Right cardiac atrium (tissue), 5 donors: ENCODE measurements at regions not wholly inside any gene's neighbourhood (a gene's known extent, or its start where the extent isn't known, plus 50 kb on each side); places are given as distances from the start of the nearest gene placed in this dataset.

ENCODE experiments used
- ATAC-seq, 2 donors: fragments of 200-7000 bp; cut with Tn5 transposase; one replicate each; pipeline versions ENCODE4 v1.8.0 to v1.9.1; 2020; ENCODE audit warnings: moderate library complexity in 2 of 2, mild to moderate bottlenecking in 1 of 2
- DNase-seq, 3 donors: peaks; one replicate each; pipeline ENCODE4 v3.0.0-alpha.2; 2020
- H3K27ac ChIP-seq: one replicate; pipeline ENCODE4 v1.5.1; 2013; ENCODE audit warnings: mild to moderate bottlenecking, low read length, control low read depth, moderate library complexity
- H3K27me3 ChIP-seq: one replicate; pipeline ENCODE4 v1.6.1; 2013; ENCODE audit not compliant: control insufficient read depth, insufficient read depth
- H3K4me1 ChIP-seq: one replicate; pipeline ENCODE4 v1.6.1; 2013; ENCODE audit warnings: low read length; ENCODE audit not compliant: control insufficient read depth, insufficient read depth
- H3K4me3 ChIP-seq: one replicate; pipeline ENCODE4 v1.5.1; 2013; ENCODE audit warnings: low read length, control low read depth
- H3K9me3 ChIP-seq: one replicate; pipeline ENCODE4 v1.6.1; 2013; ENCODE audit warnings: low read length; ENCODE audit not compliant: control insufficient read depth
- WGBS: extraction: QIAGEN DNeasy Blood & Tissue Kit; methylation state at CpG from one replicate; pipeline ENCODE4 v1.1.7; 2013; 5-methylcytosine and 5-hydroxymethylcytosine counted together
- intact Hi-C, 4 donors: fragments of 100-400 bp; cut with DNase I; formaldehyde crosslinking; loops; one replicate each; pipeline versions ENCODE4 v1.11.0 to v1.14.0; 2022 to 2023
- donor health status: healthy with polysubstance abuse.
- donor health status: DM: no; HTN: yes; CAD: no.
- donor health status: DM: no; HTN: no; CAD: no.
- donor health status: DM: no; HTN: yes; CAD: no; lungs with severe emphysema.
- donor health status: DM: yes; HTN: yes; CAD: no.

DNA sequence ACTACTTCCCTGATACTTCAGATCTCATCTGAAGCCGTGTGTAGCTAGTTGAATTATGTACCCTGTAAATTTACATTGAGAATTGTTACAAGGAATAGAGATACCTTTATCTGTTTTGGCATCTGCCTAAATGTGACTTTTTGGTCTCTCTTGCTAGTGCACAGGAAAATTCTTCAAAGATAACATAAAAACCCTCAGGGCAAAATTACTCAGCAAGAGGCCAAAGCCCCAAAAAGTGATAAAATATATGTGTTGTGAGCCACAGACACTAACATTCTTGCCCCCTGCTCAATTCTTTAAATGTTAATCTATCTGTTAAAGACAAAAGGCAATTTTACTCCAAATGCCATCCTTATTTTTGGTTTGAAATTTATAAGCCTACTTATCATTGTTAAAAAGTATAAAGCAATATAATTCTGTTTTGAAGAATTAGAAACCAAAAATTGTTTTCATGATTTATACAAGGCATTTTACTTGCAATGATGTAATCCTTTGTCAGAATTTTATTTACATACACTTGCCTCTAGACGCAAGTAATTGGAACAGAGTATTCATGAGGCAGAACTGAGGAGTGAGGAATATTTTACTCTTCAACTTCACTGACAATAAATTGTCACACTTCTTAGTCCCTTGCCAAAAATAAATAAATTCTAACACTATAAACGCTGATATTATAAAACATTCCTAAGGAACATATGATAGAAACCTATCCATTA lies 186.2 kb downstream of the EPM2A start:
- H3K9me3 ChIP-seq: no peaks in the 10 kb centered on the region
- no peak overlapping the region for H3K27ac ChIP-seq
- DNase-seq (no peak), ATAC-seq (no peak)
- H3K4me1 ChIP-seq: no peaks in the 10 kb centered on the region
- 66% methylated on average over 3 of the region's 3 CpGs for WGBS
- no peak overlapping the region for H3K4me3 ChIP-seq
- intact Hi-C loops: no loop called here
- no peaks in the 10 kb centered on the region for H3K27me3 ChIP-seq

DNA sequence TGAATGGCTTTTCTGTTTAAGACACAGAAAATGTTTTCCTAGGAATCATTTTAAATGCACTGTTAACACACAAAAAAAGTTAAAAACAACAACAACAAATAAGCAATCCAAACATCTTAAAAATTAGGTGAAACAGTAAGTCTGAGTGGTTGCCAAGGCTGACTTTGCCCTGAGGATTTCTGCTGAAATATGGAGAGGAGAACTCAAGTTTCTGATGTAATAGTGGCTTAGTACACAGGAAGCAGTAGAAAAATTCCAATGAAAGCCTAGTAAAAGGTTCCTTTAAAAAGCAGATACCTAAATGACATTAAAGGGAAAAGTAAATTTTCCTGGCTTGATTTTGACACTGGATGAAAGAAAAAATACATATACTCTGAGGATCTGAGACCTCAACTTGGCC lies 184.2 kb downstream of the EPM2A start:
- H3K4me1 ChIP-seq: peaks cover 2% of the 10 kb centered on the region
- H3K9me3 ChIP-seq: no peaks in the 10 kb centered on the region
- ATAC-seq: no peak
- H3K4me3 ChIP-seq: no peak overlapping the region
- no peak overlapping the region for H3K27ac ChIP-seq
- intact Hi-C loops: no loop called here
- no peaks in the 10 kb centered on the region for H3K27me3 ChIP-seq
- DNase-seq: no peak

DNA sequence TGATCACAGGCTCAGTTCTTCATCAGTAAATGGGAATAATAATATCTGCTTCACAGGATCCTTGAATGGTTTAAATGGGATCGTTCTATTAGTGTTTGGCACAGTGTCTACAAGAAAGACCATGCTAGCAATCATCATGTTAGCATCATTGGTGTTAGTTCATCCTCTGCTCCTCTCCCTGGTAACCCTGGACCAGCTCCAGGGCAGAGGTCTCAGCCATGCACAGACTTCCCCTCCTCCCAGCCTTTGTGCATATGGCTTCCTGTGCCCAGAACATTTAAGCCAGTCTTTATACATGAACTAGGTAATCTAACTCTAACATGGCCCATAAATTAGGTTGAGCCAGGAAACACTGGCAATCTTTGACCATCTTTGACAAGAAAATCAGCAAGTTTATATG lies 180.2 kb downstream of the EPM2A start:
- peaks cover 2% of the 10 kb centered on the region for H3K4me1 ChIP-seq
- intact Hi-C loops: no loop called here
- no peaks in the 10 kb centered on the region for H3K9me3 ChIP-seq
- ATAC-seq: no peak
- H3K27ac ChIP-seq: no peak overlapping the region
- WGBS: 73% methylated on average over 1 of the region's 1 CpG
- no peak overlapping the region for H3K4me3 ChIP-seq
- DNase-seq: no peak
- H3K27me3 ChIP-seq: no peaks in the 10 kb centered on the region

DNA sequence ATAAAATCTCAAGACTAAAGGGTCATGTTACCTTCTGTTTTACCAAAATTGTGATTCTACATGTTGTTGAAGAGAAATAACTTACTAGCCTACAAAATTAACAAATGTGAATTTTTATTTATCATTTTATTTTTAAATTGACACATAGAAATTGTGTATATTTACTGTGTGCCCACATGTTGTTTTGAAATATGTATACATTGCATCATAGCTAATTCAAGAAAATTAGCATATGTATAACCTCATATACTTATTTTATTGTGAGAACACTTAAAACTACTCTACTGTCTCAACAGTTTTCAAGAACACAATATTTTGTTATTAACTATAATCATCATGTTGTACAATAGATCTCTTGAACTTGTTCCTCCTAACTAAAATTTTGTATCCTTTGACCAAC lies 177.8 kb downstream of the EPM2A start:
- no peaks in the 10 kb centered on the region for H3K9me3 ChIP-seq
- H3K27ac ChIP-seq: no peak overlapping the region
- H3K4me3 ChIP-seq: no peak overlapping the region
- intact Hi-C loops: no loop called here
- ATAC-seq (no peak), DNase-seq (no peak)
- H3K4me1 ChIP-seq: peaks cover 2% of the 10 kb centered on the region
- no peaks in the 10 kb centered on the region for H3K27me3 ChIP-seq

DNA sequence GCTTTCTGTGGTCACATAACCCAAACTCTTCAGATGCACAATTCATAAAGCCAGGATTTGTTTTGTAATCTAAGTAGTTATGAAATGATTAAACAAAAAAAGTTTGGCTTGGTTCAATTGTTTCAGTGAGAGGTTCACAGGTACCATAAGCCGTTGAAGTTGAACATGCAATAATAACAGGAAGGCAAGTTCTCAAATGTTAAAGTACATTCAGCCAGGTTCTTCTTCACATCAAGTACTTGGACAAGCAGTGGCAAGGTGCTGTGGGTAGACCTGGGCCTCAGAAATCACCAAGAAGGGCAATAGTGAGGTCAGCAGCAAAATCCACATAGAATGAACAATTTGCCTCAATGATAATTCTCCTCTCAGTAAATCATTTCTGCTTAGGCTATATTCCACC lies 175.5 kb downstream of the EPM2A start:
- DNase-seq: no peak

DNA sequence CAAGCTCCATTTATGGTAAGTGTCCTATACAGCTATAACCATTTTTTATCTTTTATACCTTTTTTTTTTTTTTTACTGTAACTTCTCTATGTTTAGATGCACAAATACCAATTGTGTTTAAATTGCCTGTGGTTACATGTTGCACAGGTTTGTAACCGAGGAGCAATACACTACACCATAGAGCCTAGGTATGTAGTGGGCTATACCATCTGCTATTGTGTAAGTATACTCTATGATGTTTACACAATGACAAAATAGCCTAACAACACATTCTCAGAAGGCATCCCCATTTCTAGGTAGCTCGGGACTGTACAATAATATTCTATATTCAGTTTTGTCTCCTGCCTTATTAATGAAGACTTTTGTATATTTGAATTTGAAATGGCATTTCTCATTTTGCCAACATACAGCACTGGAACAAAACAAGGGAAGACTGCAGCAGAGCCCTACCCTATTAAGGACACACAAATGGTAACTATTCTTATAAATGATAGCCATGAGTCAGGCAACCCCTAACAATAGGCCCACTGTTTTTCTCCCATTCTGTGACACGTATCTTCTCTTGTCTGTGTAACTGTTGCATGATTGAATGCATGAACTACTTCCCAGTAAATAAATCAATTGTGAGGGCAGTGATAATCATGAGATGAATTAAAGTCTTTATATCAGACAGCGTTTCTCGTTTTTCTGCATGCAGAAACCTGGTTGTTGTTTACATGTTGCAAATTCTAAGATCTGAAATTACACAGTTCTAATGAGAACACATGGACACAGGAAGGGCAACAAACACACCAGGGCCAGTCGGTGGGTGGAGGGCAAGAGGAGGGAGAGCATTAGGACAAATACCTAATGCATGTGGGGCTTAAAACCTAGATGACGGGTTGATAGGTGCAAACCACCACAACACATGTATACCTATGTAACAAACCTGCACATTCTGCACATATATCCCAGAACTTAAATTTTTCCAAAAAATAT lies 173.9 kb downstream of the EPM2A start:
- intact Hi-C loops: no loop called here
- no peak overlapping the region for H3K4me3 ChIP-seq
- DNase-seq: no peak
- no peak overlapping the region for H3K27ac ChIP-seq
- WGBS: 79% methylated on average over 7 of the region's 7 CpGs
- no peaks in the 10 kb centered on the region for H3K4me1 ChIP-seq
- H3K9me3 ChIP-seq: no peaks in the 10 kb centered on the region
- no peak for ATAC-seq
- no peaks in the 10 kb centered on the region for H3K27me3 ChIP-seq

More for the DNA sequence above, 175.5 kb downstream of the EPM2A start:
- no peaks in the 10 kb centered on the region for H3K9me3 ChIP-seq
- intact Hi-C loops: no loop called here
- peaks cover 2% of the 10 kb centered on the region for H3K4me1 ChIP-seq
- no peak overlapping the region for H3K4me3 ChIP-seq
- 82% methylated on average over 1 of the region's 1 CpG for WGBS
- H3K27ac ChIP-seq: no peak overlapping the region
- H3K27me3 ChIP-seq: no peaks in the 10 kb centered on the region
- no peak for ATAC-seq

DNA sequence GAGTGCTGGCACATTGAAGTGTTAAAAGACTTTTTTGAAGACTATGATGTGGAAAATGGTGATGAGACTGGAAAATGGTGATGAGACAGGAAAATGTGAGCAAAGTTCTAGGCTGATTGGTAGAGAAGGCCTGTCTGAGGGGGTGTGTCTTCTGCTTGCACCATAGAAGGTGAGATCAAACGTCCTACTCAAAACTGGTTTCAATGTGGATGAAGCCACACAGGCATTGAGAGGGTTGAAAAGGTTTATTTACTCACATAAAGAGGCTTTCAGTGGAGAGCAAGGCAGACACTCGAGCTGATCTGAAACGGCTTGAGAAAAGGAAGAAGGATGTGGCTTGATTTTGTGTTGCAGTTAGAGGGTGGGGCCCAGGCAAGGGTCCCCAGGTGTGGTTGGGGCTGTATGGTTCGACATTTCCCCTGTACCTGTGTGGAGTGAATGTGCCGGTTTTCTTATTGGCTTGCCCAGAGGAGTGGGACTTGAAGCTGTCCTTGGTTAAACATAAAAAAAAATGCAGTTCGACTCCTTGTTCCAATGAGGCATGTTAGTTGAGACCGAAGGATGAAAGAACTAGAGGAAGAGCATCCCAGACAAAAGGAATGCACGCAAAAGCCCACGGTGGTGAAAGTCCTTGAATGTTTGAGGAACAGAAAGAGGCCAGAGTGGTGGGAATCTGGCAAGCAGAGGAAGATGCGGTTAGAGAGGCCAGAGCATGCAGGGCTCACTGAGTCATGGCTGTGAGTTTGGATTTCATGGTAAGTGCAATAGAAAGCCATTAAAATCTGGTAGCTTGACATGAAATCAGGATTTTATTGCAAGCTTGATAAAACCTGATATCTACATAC lies 172.3 kb downstream of the EPM2A start:
- H3K4me1 ChIP-seq: no peaks in the 10 kb centered on the region
- ATAC-seq (no peak), DNase-seq (no peak)
- no peak overlapping the region for H3K27ac ChIP-seq
- H3K27me3 ChIP-seq: no peaks in the 10 kb centered on the region
- intact Hi-C loops: no loop called here
- H3K9me3 ChIP-seq: no peaks in the 10 kb centered on the region
- H3K4me3 ChIP-seq: no peak overlapping the region
- WGBS: 83% methylated on average over 10 of the region's 10 CpGs

DNA sequence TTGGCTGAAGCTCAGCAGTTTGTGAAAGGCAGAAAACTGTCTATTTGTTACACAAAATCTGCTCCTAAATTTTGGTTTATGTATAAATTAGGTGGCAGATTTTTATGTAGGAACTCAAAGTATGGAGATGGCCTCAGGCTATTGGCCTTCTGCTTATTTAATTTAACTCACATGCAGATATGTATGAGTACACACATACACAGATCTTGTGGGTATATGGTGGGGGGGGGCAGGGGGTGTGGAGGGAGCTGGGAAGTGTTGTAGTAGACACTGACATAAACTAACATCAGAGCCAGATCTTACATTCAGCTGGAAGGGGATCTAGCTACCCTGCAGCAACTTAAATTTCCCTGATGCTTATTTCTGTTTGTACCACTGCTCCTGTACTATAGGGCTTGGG lies 170.8 kb downstream of the EPM2A start:
- no peak overlapping the region for H3K4me3 ChIP-seq
- H3K27ac ChIP-seq: no peak overlapping the region
- intact Hi-C loops: no loop called here
- H3K4me1 ChIP-seq: no peaks in the 10 kb centered on the region
- no peak for DNase-seq
- no peaks in the 10 kb centered on the region for H3K27me3 ChIP-seq
- ATAC-seq: no peak
- H3K9me3 ChIP-seq: no peaks in the 10 kb centered on the region

DNA sequence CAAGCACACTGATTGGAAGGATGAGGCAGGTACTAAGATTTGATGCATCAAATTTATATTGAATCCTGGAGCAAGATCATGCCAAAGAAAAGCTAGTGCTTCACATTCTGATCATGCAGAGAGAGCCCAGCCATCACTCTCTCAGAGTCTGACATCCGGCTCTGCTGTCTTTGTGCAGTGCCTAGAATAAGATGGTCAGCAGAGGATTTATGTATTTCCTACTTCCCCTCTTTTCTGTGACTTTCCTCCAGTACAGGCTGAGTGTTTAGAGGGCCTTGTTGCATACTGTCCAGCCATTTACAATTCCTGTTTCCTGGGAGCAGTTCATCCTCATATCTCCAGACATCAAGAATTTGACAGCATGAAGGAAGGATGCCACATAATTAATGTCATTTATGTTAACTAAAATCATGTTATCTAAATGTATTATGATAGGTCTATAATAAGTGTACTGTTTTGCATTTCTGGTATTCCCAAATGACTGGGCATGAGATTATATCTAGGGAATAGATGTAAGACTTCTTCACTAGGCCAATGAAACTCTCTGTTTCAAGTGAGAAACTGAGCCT lies 167.6 kb downstream of the EPM2A start:
- WGBS: 85% methylated on average over 1 of the region's 1 CpG
- H3K9me3 ChIP-seq: no peaks in the 10 kb centered on the region
- H3K27me3 ChIP-seq: no peaks in the 10 kb centered on the region
- H3K4me3 ChIP-seq: no peak overlapping the region
- H3K4me1 ChIP-seq: no peaks in the 10 kb centered on the region
- DNase-seq (no peak), ATAC-seq (no peak)
- intact Hi-C loops: no loop called here
- no peak overlapping the region for H3K27ac ChIP-seq

DNA sequence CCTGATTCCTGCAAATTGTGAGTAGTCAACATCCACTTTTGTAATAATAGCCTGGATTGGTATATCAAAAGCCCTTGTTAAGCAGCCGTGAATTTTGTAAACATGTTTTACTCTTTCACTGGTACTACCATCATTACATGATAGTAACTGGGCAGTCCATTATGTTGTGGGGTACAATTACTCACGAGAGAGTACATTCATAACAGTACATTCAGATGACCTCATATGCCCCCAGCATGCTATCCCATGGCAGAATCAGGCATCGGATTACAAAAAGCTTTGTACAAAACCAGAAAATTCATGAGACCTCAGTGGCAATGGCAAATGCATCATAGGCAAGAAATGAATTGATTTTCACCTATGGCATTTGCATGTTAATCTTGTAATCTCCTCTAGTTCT lies 166.2 kb downstream of the EPM2A start:
- intact Hi-C loops: no loop called here
- DNase-seq: no peak
- no peak for ATAC-seq
- no peaks in the 10 kb centered on the region for H3K27me3 ChIP-seq
- no peaks in the 10 kb centered on the region for H3K9me3 ChIP-seq
- 70% methylated on average over 3 of the region's 3 CpGs for WGBS
- H3K27ac ChIP-seq: no peak overlapping the region
- no peaks in the 10 kb centered on the region for H3K4me1 ChIP-seq
- H3K4me3 ChIP-seq: no peak overlapping the region
